GM10266 (cell line): ENCODE measurements at regions not wholly inside any gene's neighbourhood (a gene's known extent, or its start where the extent isn't known, plus 50 kb on each side); places are given as distances from the start of the nearest gene placed in this dataset.

Experiments
- DNase-seq: peaks from one replicate; pipeline ENCODE4 v3.0.0; 2012; ENCODE audit errors: extremely low spot score
- CTCF ChIP-seq: IDR thresholded peaks from 2 replicates; pipeline ENCODE4 v1.5.1; 2012; ENCODE audit warnings: mild to moderate bottlenecking, low read depth; ENCODE audit not compliant: control insufficient read depth, insufficient read depth; ENCODE audit errors: missing control alignments

GRCh38 chr3:84439476-84439875 is 519.3 kb upstream of the CADM2 start:
- DNase-seq = no peak
- no peak for TF ChIP-seq CTCF

DNA sequence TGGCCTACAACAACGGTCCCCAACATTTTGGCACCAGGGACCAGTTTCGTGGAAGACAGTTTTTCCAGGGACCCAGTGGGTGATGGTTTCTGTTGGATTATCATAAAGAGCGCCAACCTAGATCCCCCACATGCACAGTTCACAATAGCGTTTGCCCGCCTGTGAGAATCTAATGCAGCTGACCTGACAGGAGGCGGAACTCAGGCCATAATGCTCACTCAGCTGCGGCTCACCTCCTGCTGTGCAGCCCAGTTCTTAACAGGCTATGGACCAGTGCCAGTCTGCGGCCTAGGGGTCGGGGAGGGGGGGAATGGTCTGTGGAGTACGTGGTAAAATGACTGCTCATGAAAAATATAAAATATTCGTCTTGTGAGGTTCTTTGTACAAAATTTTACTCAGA is 518.5 kb upstream of the CADM2 start:
- DNase-seq = no peak
- no peak for TF ChIP-seq CTCF

- DNase-seq = no peak
- TF ChIP-seq CTCF = no peak
Observed at GRCh38 chr3:84442533-84442932, 516.3 kb upstream of the CADM2 start.

DNA sequence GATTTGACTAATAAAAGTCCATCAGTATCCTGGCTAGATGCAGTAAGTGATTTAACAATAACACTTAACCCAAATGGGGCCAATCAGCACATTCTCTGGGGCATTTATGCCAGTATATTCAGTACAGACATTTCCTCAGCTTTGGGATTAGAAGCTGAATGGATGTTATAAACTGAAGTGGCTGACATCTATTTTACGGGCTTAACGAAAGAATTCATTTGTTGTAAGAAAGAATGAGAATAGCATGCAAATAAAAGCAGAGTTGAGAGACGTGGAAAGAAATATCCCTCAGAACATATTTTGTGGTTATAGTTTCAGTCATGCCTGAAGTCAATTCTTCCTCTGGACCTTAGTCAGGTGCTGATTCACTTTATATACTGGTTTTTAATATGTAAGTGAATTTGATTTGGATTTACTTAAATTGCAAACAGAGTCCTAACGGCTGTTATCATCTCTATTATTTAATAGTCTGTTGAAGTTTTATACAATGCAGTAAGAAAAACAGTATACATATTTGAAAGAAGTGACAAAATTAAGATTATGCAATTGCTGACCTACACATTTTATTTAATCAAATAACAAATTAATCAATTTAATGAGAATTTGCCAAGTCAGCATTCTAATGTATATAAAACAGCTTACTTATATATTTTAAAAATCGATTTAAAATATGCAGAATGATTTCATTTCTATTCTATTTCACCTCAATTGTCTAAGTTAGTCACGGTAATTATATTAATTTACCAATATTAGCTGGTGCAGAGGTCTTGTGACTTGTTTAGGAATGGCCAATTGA is 513.9 kb upstream of the CADM2 start:
- no peak for DNase-seq

GRCh38 chr3:84487296-84487695 is 471.5 kb upstream of the CADM2 start:
- no peak for TF ChIP-seq CTCF

More for the DNA sequence above, 513.9 kb upstream of the CADM2 start:
- TF ChIP-seq CTCF = no peak

GRCh38 chr3:84504761-84505160 is 454.0 kb upstream of the CADM2 start:
- no peak for TF ChIP-seq CTCF
- no peak for DNase-seq

More at GRCh38 chr3:84487296-84487695, 471.5 kb upstream of the CADM2 start:
- DNase-seq = no peak

DNA sequence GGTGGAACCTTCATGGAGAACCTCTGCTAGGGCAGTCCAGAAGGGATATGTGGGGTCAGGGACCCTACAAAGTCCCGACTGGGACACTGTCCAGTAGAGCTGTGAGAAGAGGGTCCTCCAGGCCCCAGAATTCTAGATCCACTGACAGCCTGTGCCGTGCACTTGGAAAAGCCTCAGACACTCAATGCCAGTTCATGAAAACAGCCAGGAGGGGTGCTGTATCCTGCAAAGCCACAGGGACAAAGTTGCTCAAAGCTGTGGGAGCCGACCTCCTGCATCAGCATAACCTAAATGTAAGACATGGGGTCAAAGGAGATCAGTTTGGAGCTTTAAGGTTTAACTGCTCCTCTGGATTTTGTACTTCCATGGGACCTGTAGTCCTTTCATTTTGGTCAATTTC is 448.8 kb upstream of the CADM2 start:
- no peak for TF ChIP-seq CTCF
- DNase-seq = no peak
